ENCODE measurements at regions not wholly inside any gene's neighbourhood (a gene's known extent, or its start where the extent isn't known, plus 50 kb on each side); places are given as distances from the start of the nearest gene placed in this dataset.

GRCh38 chr22:27041745-27042310 lies 384.4 kb downstream of the MIAT start:
- no peak overlapping the region for H3K4me2 ChIP-seq (ENCODE audit: low read length)
- no peak for TF ChIP-seq CTCF (IDR thresholded peaks at IDR 0.05)
- no peaks in the 10 kb centered on the region for H3K27me3 ChIP-seq (ENCODE audit: control insufficient read depth, insufficient read depth, low read length)
- H3K27ac ChIP-seq = no peak overlapping the region
- H3K4me3 ChIP-seq (ENCODE audit: low read depth, low read length) = no peak overlapping the region
- H3K9me3 ChIP-seq (ENCODE audit: control insufficient read depth, low read length) = no peaks in the 10 kb centered on the region
- H2AFZ ChIP-seq = no peak overlapping the region
- H3K9ac ChIP-seq = no peak overlapping the region
- no peaks in the 10 kb centered on the region for H3K4me1 ChIP-seq
- no peaks in the 10 kb centered on the region for H3K36me3 ChIP-seq (ENCODE audit: control insufficient read depth, insufficient read depth, low read length)
- no peaks in the 10 kb centered on the region for H3K79me2 ChIP-seq

GRCh38 chr22:27043262-27043661 lies 385.9 kb downstream of the MIAT start:
- H3K4me3 ChIP-seq (ENCODE audit: low read depth, low read length) = no peak overlapping the region
- H3K36me3 ChIP-seq (ENCODE audit: control insufficient read depth, insufficient read depth, low read length) = no peaks in the 10 kb centered on the region
- H2AFZ ChIP-seq = no peak overlapping the region
- H3K4me2 ChIP-seq (ENCODE audit: low read length) = no peak overlapping the region
- H3K9ac ChIP-seq = no peak overlapping the region
- H3K4me1 ChIP-seq = no peaks in the 10 kb centered on the region
- H3K27ac ChIP-seq = no peak overlapping the region
- no peak for TF ChIP-seq CTCF (IDR thresholded peaks at IDR 0.05)
- no peaks in the 10 kb centered on the region for H3K9me3 ChIP-seq (ENCODE audit: control insufficient read depth, low read length)
- no peaks in the 10 kb centered on the region for H3K79me2 ChIP-seq
- H3K27me3 ChIP-seq (ENCODE audit: control insufficient read depth, insufficient read depth, low read length) = no peaks in the 10 kb centered on the region

- no peak overlapping the region for H3K4me2 ChIP-seq (ENCODE audit: low read length)
- no peaks in the 10 kb centered on the region for H3K36me3 ChIP-seq (ENCODE audit: control insufficient read depth, insufficient read depth, low read length)
- no peak overlapping the region for H3K27ac ChIP-seq
- H3K4me3 ChIP-seq (ENCODE audit: low read depth, low read length) = no peak overlapping the region
- TF ChIP-seq CTCF (IDR thresholded peaks at IDR 0.05) = no peak
- H3K79me2 ChIP-seq = no peaks in the 10 kb centered on the region
- H3K9me3 ChIP-seq (ENCODE audit: control insufficient read depth, low read length) = no peaks in the 10 kb centered on the region
- H3K4me1 ChIP-seq = no peaks in the 10 kb centered on the region
- H2AFZ ChIP-seq = no peak overlapping the region
- H3K9ac ChIP-seq = no peak overlapping the region
- no peaks in the 10 kb centered on the region for H3K27me3 ChIP-seq (ENCODE audit: control insufficient read depth, insufficient read depth, low read length)
These were observed 387.9 kb downstream of the MIAT start for GRCh38 chr22:27045103-27045947.

GRCh38 chr22:27046086-27046485 lies 388.7 kb downstream of the MIAT start:
- Histone ChIP-seq H3K27ac (no peak overlapping the region), H3K4me1 (no peaks in the 10 kb centered on the region), H3K9me3 (ENCODE audit: control insufficient read depth, low read length) (no peaks in the 10 kb centered on the region), H3K4me2 (ENCODE audit: low read length) (no peak overlapping the region), H3K36me3 (ENCODE audit: control insufficient read depth, insufficient read depth, low read length) (no peaks in the 10 kb centered on the region), H3K27me3 (ENCODE audit: control insufficient read depth, insufficient read depth, low read length) (no peaks in the 10 kb centered on the region), H3K79me2 (no peaks in the 10 kb centered on the region), H2AFZ (no peak overlapping the region), H3K4me3 (ENCODE audit: low read depth, low read length) (no peak overlapping the region), H3K9ac (no peak overlapping the region)
- TF ChIP-seq CTCF (IDR thresholded peaks at IDR 0.05) = no peak
